Tibial nerve (tissue), 4 donors: ENCODE measurements at regions not wholly inside any gene's neighbourhood (a gene's known extent, or its start where the extent isn't known, plus 50 kb on each side); places are given as distances from the start of the nearest gene placed in this dataset.
"Not testable (repeated sequence)": the region's sequence is repeated elsewhere in the genome, so short reads cannot be mapped to it uniquely, and the experiment has no call there.

Source experiments
- DNase-seq, 2 donors: peaks; one replicate each; pipeline ENCODE4 v3.0.0-alpha.2; 2019; ENCODE audit warnings: low spot score in 2 of 2
- H3K27ac ChIP-seq, 4 donors: fragments of 200-600 bp; sonication (generic) in 3 of 4; one replicate each; pipeline ENCODE4 v1.5.1; 2017 to 2019; ENCODE audit warnings: mild to moderate bottlenecking in 1 of 4
- H3K27me3 ChIP-seq, 2 donors: fragments of 200-600 bp; sonication (generic) in 1 of 2; one replicate each; pipeline versions ENCODE4 v1.5.1 to v1.6.0; 2017 to 2019
- H3K36me3 ChIP-seq, 3 donors: fragments of 200-600 bp; sonication (generic); one replicate each; pipeline ENCODE4 v1.5.1; 2018 to 2019
- H3K4me1 ChIP-seq, 4 donors: fragments of 200-600 bp; sonication (generic) in 3 of 4; one replicate each; pipeline ENCODE4 v1.5.1; 2017 to 2019
- H3K4me3 ChIP-seq, 4 donors: fragments of 200-600 bp; sonication (generic) in 3 of 4; one replicate each; pipeline ENCODE4 v1.5.1; 2017 to 2019; ENCODE audit warnings: mild to moderate bottlenecking in 1 of 4, moderate library complexity in 1 of 4
- H3K9me3 ChIP-seq, 4 donors: fragments of 200-600 bp; sonication (generic) in 3 of 4; one replicate each; pipeline ENCODE4 v1.5.1; 2017 to 2019
- CTCF ChIP-seq, 5 experiments: fragments of 200-600 bp in 3 of 5; fragments of 450-650 bp in 2 of 5; sonication (generic) in 3 of 5; IDR thresholded peaks; one replicate each; pipeline ENCODE4 v1.5.1; 2016 to 2019; ENCODE audit warnings: antibody characterized with exemption in 5 of 5, mild to moderate bottlenecking in 3 of 5, moderate library complexity in 2 of 5
- EP300 ChIP-seq, 2 donors: sonication (generic); formaldehyde crosslinking; IDR thresholded peaks; one replicate each; pipeline ENCODE4 v1.6.1; 2017; ENCODE audit warnings: antibody characterized with exemption in 2 of 2, mild to moderate bottlenecking in 1 of 2
- POLR2A ChIP-seq, 2 donors: fragments of 450-650 bp; IDR thresholded peaks; one replicate each; pipeline ENCODE4 v1.6.1; 2017; ENCODE audit warnings: antibody characterized with exemption in 2 of 2, mild to moderate bottlenecking in 2 of 2, moderate library complexity in 2 of 2
- WGBS, 2 donors: methylation state at CpG; one replicate each; pipeline ENCODE4 v1.1.5; 2018; 5-methylcytosine and 5-hydroxymethylcytosine counted together

- no peak overlapping the region for H3K4me3 ChIP-seq
- no peak for DNase-seq
- H3K36me3 ChIP-seq, result no peaks in the 10 kb centered on the region
- H3K27me3 ChIP-seq, result peaks cover 0 to 28% of the 10 kb centered on the region in 2 donors
- 64 to 69% methylated on average over 3 to 5 of the region's 5 CpGs for WGBS, 2 donors
- no peak overlapping the region for H3K27ac ChIP-seq
- TF ChIP-seq CTCF (IDR thresholded peaks at IDR 0.05), result no peak
- TF ChIP-seq POLR2A (IDR thresholded peaks at IDR 0.05), result no peak
- TF ChIP-seq EP300 (IDR thresholded peaks at IDR 0.05), result no peak
- H3K9me3 ChIP-seq, result no peaks in the 10 kb centered on the region
- no peaks in the 10 kb centered on the region for H3K4me1 ChIP-seq
Measured at GRCh38 chrX:115702982-115703381, 142.0 kb downstream of the PLS3 start.

GRCh38 chrX:115709039-115709438 lies 148.1 kb downstream of the PLS3 start:
- TF ChIP-seq CTCF (IDR thresholded peaks at IDR 0.05) (no peak), EP300 (IDR thresholded peaks at IDR 0.05) (no peak), POLR2A (IDR thresholded peaks at IDR 0.05) (no peak)
- H3K27ac ChIP-seq, result no peak overlapping the region
- H3K4me3 ChIP-seq, result no peak overlapping the region
- no peaks in the 10 kb centered on the region for H3K4me1 ChIP-seq
- no peak for DNase-seq
- no peaks in the 10 kb centered on the region for H3K36me3 ChIP-seq
- H3K9me3 ChIP-seq, result no peaks in the 10 kb centered on the region
- peaks cover 0 to 63% of the 10 kb centered on the region in 2 donors for H3K27me3 ChIP-seq

- no peak overlapping the region for H3K27ac ChIP-seq
- H3K4me1 ChIP-seq, result no peaks in the 10 kb centered on the region
- WGBS, 2 donors, result 47 to 70% methylated on average over 1 of the region's 1 CpG
- TF ChIP-seq POLR2A (IDR thresholded peaks at IDR 0.05), result no peak
- TF ChIP-seq EP300 (IDR thresholded peaks at IDR 0.05), result no peak
- no peak for TF ChIP-seq CTCF (IDR thresholded peaks at IDR 0.05)
- no peaks in the 10 kb centered on the region for H3K36me3 ChIP-seq
- no peak overlapping the region for H3K4me3 ChIP-seq
- H3K27me3 ChIP-seq, result peaks cover 0 to 70% of the 10 kb centered on the region in 2 donors
- H3K9me3 ChIP-seq, result no peaks in the 10 kb centered on the region
- no peak for DNase-seq
Measured at GRCh38 chrX:115712484-115712883, 151.5 kb downstream of the PLS3 start.

GRCh38 chrX:115713460-115713859 lies 152.5 kb downstream of the PLS3 start:
- no peak for DNase-seq
- H3K4me1 ChIP-seq, result no peaks in the 10 kb centered on the region
- TF ChIP-seq POLR2A (IDR thresholded peaks at IDR 0.05), result no peak
- TF ChIP-seq EP300 (IDR thresholded peaks at IDR 0.05), result no peak
- no peak for TF ChIP-seq CTCF (IDR thresholded peaks at IDR 0.05)
- 52 to 86% methylated on average over 1 of the region's 1 CpG for WGBS, 2 donors
- no peak overlapping the region for H3K4me3 ChIP-seq
- H3K27ac ChIP-seq, result no peak overlapping the region
- H3K36me3 ChIP-seq, result no peaks in the 10 kb centered on the region
- H3K27me3 ChIP-seq, result peaks cover 0 to 70% of the 10 kb centered on the region in 2 donors
- H3K9me3 ChIP-seq, result no peaks in the 10 kb centered on the region

GRCh38 chrX:115719171-115719570 lies 158.2 kb downstream of the PLS3 start:
- H3K4me1 ChIP-seq, result no peaks in the 10 kb centered on the region
- no peak overlapping the region for H3K4me3 ChIP-seq
- 68 to 89% methylated on average over 23 of the region's 23 CpGs for WGBS, 2 donors
- H3K27me3 ChIP-seq, result peaks cover 0 to 50% of the 10 kb centered on the region in 2 donors
- DNase-seq, result no peak
- H3K27ac ChIP-seq, result no peak overlapping the region
- no peaks in the 10 kb centered on the region for H3K9me3 ChIP-seq
- H3K36me3 ChIP-seq, result no peaks in the 10 kb centered on the region
- TF ChIP-seq CTCF (IDR thresholded peaks at IDR 0.05) (no peak), POLR2A (IDR thresholded peaks at IDR 0.05) (no peak), EP300 (IDR thresholded peaks at IDR 0.05) (no peak)

GRCh38 chrX:115722724-115723433 lies 161.9 kb downstream of the PLS3 start:
- not testable (repeated sequence) for DNase-seq

GRCh38 chrX:115725370-115725769 lies 164.4 kb downstream of the PLS3 start:
- H3K4me1 ChIP-seq, H3K27ac ChIP-seq, H3K27me3 ChIP-seq, H3K4me3 ChIP-seq, H3K36me3 ChIP-seq, DNase-seq, H3K9me3 ChIP-seq: not testable (repeated sequence)
- no CpG with 5 or more reads among the region's 26 CpGs for WGBS, 2 donors

More at GRCh38 chrX:115722724-115723433, 161.9 kb downstream of the PLS3 start:
- peaks cover 0 to 24% of the 10 kb centered on the region in 2 donors for H3K27me3 ChIP-seq
- not testable (repeated sequence) for H3K36me3 ChIP-seq, H3K4me3 ChIP-seq, H3K4me1 ChIP-seq, H3K9me3 ChIP-seq, H3K27ac ChIP-seq
- WGBS, 2 donors, result no CpG with 5 or more reads among the region's 33 CpGs
